AG09309 (cell line): ENCODE measurements at regions not wholly inside any gene's neighbourhood (a gene's known extent, or its start where the extent isn't known, plus 50 kb on each side); places are given as distances from the start of the nearest gene placed in this dataset.

ENCODE experiments used
- DNase-seq: peaks from one replicate; pipeline ENCODE4 v3.0.0-alpha.2; 2010; ENCODE audit warnings: low read depth
- H3K4me3 ChIP-seq: 2 replicates; pipeline ENCODE4 v1.5.1; 2011; ENCODE audit warnings: mild to moderate bottlenecking, low read depth, low read length, moderate library complexity; ENCODE audit not compliant: control insufficient read depth
- TF ChIP-seq, protein P1 (sequence below): IDR thresholded peaks from 2 replicates; pipeline ENCODE4 v1.5.1; 2011; ENCODE audit warnings: mild to moderate bottlenecking, low read depth, low read length, inconsistent platforms; ENCODE audit not compliant: insufficient read depth, control insufficient read depth; ENCODE audit errors: missing control alignments

DNA sequence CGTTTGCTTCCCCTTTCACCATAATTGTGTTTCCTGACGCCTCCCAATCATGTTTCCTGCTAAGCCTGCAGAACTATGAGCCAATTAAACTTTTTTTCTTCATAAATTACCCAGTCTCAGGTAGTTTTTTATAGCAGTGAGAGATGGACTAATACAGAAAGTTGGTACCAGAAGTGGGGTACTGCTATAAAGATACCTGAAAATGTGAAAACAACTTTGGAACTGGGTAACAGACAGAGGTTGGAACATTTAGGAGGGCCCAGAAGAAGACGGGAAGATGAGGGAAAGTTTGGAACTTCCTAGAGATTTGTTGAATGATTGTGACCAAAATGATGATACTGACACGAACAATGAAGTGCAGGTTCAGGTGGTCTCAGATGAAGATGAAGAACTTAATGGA lies 1058.6 kb upstream of the CITED2 start:
- no peak for DNase-seq
- TF ChIP-seq, protein P1, sequence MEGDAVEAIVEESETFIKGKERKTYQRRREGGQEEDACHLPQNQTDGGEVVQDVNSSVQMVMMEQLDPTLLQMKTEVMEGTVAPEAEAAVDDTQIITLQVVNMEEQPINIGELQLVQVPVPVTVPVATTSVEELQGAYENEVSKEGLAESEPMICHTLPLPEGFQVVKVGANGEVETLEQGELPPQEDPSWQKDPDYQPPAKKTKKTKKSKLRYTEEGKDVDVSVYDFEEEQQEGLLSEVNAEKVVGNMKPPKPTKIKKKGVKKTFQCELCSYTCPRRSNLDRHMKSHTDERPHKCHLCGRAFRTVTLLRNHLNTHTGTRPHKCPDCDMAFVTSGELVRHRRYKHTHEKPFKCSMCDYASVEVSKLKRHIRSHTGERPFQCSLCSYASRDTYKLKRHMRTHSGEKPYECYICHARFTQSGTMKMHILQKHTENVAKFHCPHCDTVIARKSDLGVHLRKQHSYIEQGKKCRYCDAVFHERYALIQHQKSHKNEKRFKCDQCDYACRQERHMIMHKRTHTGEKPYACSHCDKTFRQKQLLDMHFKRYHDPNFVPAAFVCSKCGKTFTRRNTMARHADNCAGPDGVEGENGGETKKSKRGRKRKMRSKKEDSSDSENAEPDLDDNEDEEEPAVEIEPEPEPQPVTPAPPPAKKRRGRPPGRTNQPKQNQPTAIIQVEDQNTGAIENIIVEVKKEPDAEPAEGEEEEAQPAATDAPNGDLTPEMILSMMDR: no peak
- no peak overlapping the region for H3K4me3 ChIP-seq

DNA sequence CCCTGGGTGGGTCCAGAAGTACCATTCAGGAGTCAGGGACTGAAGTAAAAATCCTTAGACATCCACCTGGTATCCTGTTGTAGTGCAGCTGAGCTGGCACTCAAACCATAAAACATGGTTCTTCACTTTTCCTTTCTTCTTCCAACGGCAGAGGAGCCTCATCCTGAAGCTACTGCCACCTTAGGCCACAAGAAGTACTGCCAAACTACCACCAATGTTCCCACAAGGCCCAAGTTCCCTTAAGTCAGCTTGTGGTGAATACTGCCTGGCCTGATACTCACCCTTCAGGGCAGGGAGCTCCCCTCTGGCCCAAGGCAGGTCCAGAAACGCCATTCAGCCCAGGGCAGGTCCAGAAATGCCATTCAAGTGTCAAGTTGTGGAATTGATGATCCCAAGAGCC lies 1053.4 kb upstream of the CITED2 start:
- no peak for DNase-seq
- TF ChIP-seq, protein P1: no peak
- no peak overlapping the region for H3K4me3 ChIP-seq

DNA sequence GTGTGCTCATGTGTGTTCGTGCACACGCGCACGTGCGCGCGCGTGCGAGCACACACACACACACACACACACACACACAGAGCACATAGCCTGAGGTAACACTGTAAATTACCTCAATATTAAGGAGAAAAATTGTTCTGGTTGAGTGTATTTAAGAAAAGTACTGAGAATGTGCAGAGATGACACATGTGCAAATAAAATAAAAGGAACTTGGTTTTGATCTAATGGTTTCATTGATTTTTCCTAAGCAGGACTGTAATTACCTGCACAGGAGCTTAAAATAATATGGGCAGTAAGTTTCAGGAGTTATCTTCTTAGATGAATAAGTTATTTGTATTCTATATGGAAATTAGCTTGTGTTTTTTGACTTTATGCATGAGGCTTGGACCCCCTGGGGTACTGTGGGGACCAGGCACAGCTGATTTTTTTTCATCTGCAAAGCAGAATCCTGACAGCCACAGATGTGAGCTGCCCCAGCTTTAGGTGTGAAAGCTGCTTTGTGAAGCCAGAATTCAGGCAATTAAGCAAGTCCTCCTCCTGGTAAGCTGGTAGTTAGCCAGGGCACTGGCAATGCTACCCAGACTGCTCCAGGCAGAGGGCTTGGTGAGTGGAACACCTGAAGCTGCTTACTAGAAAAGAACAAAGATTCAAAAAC lies 1040.6 kb upstream of the CITED2 start:
- no peak for DNase-seq
- H3K4me3 ChIP-seq: no peak overlapping the region
- TF ChIP-seq, protein P1: no peak

DNA sequence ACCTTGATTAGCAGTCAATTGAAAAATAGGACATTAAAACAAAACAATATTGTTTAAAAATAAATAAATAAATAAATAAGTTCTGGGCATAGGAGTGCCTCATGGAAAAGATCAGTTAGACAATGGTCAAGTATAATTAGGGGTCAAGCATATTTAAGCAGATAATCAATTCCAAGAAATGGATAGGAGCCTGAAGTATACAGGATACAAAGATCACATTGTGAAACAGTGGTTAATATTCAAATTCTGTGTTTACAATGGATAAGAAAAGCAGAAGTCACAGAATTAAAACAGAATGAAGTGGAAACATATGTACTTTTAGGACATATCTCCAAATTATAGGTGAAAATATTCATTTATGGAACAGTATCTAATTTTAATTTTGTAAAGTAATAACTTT lies 1028.6 kb upstream of the CITED2 start:
- H3K4me3 ChIP-seq: no peak overlapping the region
- no peak for DNase-seq
- TF ChIP-seq, protein P1: no peak

DNA sequence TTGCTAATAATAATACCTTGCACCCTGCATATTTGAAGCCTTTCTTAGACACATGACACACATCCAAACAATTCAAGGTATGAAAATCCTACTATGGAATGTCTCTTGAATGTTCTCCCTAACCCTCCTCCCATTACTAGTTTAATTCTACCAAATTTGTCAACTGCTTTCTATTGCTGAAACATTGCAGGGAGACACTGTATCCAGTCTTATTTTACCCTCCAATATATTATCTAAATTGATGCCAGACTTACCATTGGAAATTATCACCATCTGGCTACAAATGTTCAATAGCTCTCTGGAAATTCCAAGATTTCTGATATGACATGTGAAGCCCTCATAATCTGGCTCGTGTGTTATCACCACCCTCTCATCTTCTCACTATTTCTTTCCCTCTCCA lies 1027.3 kb upstream of the CITED2 start:
- TF ChIP-seq, protein P1: no peak
- no peak overlapping the region for H3K4me3 ChIP-seq
- no peak for DNase-seq

DNA sequence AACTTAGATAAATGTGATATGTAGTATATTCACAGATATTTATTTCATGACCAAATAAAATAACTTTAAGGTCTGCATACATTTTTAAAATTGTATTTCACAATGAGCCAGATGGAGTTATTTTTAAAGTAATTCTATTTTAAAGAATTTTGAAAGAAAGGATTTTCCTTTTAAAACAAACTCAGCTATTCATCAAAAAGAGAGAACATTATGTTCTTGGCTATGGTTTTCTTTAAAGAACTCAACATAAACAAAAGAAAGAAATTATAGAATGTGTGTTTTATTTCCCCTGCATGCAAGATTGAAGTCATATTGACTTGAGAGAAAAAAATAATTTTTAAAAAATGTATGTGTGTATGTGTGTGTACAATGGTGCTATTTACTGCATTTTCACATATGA lies 1023.6 kb upstream of the CITED2 start:
- DNase-seq: no peak
- H3K4me3 ChIP-seq: no peak overlapping the region
- TF ChIP-seq, protein P1: no peak

DNA sequence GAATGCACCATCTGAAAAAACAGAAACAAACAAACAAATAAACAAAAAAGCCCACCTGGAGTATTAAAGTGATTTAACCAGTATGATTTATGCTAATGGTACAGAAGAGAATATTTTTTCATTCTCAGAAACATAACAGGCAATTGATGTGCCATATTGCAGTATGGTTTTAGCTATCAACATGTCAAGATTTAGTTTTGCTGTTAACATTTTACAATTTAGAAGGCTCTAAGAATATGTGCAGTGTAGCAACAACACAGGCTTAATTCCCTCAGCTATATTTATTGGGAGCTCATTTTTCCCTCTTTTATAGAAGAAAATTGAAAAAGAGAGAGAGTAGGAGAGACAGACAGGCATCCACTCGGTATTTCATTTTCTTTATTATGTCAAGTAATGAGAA lies 1022.7 kb upstream of the CITED2 start:
- DNase-seq: no peak
- no peak overlapping the region for H3K4me3 ChIP-seq
- TF ChIP-seq, protein P1: no peak
